GM20000 (cell line): ENCODE measurements at regions not wholly inside any gene's neighbourhood (a gene's known extent, or its start where the extent isn't known, plus 50 kb on each side); places are given as distances from the start of the nearest gene placed in this dataset.

Experiments used
- DNase-seq: peaks from one replicate; pipeline ENCODE4 v3.0.0; 2012; ENCODE audit warnings: low spot score
- TF ChIP-seq, protein P1 (sequence below): IDR thresholded peaks from 2 replicates; pipeline ENCODE4 v1.5.1; 2012; ENCODE audit warnings: mild to moderate bottlenecking, control low read depth; ENCODE audit errors: extremely low read depth, missing control alignments

DNA sequence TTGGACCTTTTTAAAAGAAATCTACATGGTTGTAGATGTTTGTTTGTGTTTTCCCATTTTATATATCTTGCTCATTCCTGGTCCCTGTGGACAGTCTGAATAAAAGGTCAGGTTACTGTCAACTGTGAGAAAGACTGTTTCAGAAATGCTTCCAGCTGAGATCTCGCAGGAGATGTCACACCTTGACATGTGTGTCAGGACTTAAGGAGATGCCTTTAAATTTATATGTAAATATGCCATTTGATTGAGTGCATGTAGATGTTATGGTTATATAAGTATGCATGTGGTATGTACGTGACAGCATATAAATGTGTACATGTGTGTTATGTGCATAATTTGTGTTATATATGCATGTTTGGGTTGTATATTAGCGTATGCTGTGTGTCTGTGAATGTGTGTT, 2172.3 kb upstream of the CELF4 start:
- DNase-seq = no peak
- TF ChIP-seq, protein P1, sequence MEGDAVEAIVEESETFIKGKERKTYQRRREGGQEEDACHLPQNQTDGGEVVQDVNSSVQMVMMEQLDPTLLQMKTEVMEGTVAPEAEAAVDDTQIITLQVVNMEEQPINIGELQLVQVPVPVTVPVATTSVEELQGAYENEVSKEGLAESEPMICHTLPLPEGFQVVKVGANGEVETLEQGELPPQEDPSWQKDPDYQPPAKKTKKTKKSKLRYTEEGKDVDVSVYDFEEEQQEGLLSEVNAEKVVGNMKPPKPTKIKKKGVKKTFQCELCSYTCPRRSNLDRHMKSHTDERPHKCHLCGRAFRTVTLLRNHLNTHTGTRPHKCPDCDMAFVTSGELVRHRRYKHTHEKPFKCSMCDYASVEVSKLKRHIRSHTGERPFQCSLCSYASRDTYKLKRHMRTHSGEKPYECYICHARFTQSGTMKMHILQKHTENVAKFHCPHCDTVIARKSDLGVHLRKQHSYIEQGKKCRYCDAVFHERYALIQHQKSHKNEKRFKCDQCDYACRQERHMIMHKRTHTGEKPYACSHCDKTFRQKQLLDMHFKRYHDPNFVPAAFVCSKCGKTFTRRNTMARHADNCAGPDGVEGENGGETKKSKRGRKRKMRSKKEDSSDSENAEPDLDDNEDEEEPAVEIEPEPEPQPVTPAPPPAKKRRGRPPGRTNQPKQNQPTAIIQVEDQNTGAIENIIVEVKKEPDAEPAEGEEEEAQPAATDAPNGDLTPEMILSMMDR = no peak

DNA sequence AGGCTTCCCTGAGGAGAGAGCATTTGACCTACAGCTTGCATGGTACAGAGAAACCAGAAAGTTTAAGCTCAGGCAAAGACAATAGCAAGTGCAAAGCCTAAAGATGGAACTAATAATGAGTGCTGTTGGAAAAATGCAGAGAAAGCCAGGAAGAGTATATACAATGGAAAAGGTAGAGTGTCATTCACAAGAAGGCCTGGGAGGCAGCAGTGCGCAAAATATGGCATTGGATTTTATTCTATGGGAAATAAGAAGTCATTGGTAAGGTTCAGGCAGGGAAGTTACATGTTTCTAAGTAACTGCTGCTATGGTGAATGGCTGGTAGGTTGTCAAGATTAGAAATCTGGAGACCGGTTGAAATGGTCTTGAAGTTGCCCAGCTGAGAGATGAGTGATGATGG, 2167.3 kb upstream of the CELF4 start:
- DNase-seq = no peak
- TF ChIP-seq, protein P1 = no peak

DNA sequence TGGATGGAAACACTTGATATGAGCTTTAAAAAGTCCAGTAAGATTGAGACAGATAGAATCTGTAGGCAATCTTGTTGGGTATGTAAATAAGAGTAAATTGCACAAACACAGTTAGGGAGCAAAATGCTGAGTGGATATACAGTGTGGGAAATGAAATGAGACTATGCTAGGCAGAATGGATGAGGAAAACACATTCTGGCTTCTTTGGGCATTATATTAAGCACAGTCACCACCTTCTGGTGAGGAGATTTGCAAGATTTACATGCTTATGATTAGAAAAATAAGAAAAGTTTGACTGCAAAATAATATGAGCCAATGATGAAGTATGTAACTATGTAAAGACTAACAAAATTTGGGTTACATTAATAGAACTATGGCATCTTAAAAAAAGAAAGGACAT, 2165.0 kb upstream of the CELF4 start:
- no peak for DNase-seq
- TF ChIP-seq, protein P1 = no peak

DNA sequence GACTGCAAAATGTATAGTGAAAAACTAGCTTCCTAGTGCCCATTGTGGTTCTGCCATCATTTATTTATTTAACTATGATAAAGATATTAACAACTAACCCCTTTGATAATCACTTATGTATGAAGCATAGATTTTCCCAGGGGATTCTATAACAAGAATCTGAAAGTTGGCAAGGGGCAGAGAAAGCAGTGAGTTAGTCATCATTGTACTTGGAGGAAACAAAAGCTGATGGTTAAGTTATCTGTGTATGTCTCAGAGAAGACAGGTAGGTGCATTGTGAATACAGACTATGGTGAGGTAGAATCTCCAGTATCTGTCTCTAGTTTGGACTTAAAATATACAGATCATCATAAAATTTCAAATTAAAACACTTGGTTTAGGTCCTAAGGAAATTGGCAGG, 2159.1 kb upstream of the CELF4 start:
- no peak for DNase-seq
- TF ChIP-seq, protein P1 = no peak

DNA sequence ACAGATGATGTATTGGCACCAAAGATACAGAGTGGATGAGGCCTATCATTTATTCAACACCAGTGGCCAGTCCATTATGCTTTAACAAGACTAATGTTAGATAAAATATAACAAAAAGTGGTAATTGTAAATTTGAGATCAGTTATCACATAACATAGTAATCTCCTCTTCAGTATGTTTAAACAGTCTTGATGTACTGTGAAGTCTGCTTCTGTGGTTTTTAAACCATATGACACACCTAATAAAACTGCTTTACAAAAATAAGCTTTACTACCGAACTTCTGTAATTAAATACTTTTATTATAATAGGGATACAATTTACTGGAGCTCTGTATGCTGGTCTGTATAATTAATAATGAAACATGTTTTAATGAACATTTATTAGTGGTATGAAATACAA, 2156.1 kb upstream of the CELF4 start:
- TF ChIP-seq, protein P1 = no peak
- no peak for DNase-seq

DNA sequence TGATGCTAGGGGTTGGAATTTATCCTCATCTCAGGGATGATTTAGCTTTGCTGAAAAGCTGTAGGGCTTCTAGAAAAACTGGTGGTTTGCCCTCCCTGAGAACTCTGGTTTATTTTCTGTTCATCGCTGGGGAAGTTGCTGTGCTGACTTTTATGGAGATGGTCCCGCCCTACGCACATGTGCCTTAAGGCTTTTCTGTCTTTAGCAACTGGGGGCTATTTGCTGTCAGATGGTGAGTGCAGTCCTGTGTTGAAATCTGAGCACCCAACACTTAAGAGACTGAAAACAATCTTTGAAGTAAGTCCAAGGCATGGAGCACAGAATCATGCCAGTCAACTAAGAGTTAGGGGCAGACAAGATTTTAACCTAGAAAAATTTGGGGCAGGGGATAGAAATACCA, 2148.4 kb upstream of the CELF4 start:
- no peak for DNase-seq
- TF ChIP-seq, protein P1 = no peak

DNA sequence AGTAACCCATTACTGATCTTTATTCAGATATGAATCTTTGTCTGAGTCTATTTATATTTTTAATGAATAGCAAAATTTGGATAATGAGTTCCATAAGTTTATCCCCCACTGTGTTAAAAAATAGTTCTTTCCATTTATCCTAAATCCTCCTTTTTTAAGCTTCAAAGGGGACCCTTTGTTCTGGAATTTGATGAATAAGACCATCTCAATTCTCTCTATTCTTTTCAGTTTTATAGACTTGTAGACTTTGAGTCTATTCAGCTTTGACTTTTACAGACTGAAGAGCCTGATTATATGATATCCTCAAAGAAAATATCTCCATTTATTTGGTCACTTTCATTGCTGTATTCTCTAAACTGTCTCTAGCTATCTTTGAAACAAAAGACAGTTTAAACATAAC, 2146.1 kb upstream of the CELF4 start:
- TF ChIP-seq, protein P1 = no peak
- no peak for DNase-seq
